HEK293T (cell line): ENCODE measurements at regions not wholly inside any gene's neighbourhood (a gene's known extent, or its start where the extent isn't known, plus 50 kb on each side); places are given as distances from the start of the nearest gene placed in this dataset.

Source experiments
- CTCF ChIA-PET: fragments of 350-600 bp; formaldehyde crosslinking; extraction: SDS; loops from one replicate; lab custom pipeline; 2021; ENCODE audit warnings: antibody characterized with exemption, inconsistent platforms; lab: Yijun Ruan, JAX
- POLR2A ChIA-PET: fragments of 350-600 bp; formaldehyde crosslinking; extraction: SDS; loops from one replicate; lab custom pipeline; 2020; ENCODE audit warnings: antibody characterized with exemption, inconsistent platforms; lab: Yijun Ruan, JAX
- DNase-seq: peaks from one replicate; pipeline ENCODE4 v3.0.0; 2012; ENCODE audit warnings: mixed read lengths; ENCODE audit errors: extremely low spot score
- ARNT ChIP-seq: fragments of 450-650 bp; IDR thresholded peaks from 2 replicates; pipeline ENCODE4 v1.6.1; 2017; ENCODE audit warnings: mild to moderate bottlenecking
- BHLHE40 ChIP-seq: fragments of 450-650 bp; IDR thresholded peaks from 2 replicates; pipeline ENCODE4 v1.6.1; 2016; ENCODE audit warnings: mild to moderate bottlenecking, moderate library complexity, borderline replicate concordance
- CTBP1 ChIP-seq: fragments of 450-650 bp; IDR thresholded peaks from 2 replicates; pipeline ENCODE4 v1.6.1; 2016; ENCODE audit warnings: borderline replicate concordance
- ELF4 ChIP-seq: fragments of 450-650 bp; IDR thresholded peaks from 2 replicates; pipeline ENCODE4 v1.6.1; 2017; ENCODE audit warnings: antibody characterized with exemption
- FOXA1 ChIP-seq: fragments of 450-650 bp; IDR thresholded peaks from 2 replicates; pipeline ENCODE4 v1.6.1; 2016; ENCODE audit warnings: mild to moderate bottlenecking
- FOXK2 ChIP-seq: fragments of 450-650 bp; IDR thresholded peaks from 2 replicates; pipeline ENCODE4 v1.6.1; 2016; ENCODE audit warnings: mild to moderate bottlenecking
- FOXM1 ChIP-seq: fragments of 450-650 bp; IDR thresholded peaks from 2 replicates; pipeline ENCODE4 v1.6.1; 2017; ENCODE audit warnings: mild to moderate bottlenecking, borderline replicate concordance
- HDGF ChIP-seq: fragments of 450-650 bp; IDR thresholded peaks from 2 replicates; pipeline ENCODE4 v1.6.1; 2017; ENCODE audit warnings: antibody characterized with exemption, borderline replicate concordance
- L3MBTL2 ChIP-seq: fragments of 450-650 bp; conservative IDR thresholded peaks from 2 replicates; pipeline ENCODE4 v1.6.1; 2016; ENCODE audit warnings: mild to moderate bottlenecking
- LEF1 ChIP-seq: fragments of 450-650 bp; IDR thresholded peaks from 2 replicates; pipeline ENCODE4 v1.6.1; 2017; ENCODE audit warnings: mild to moderate bottlenecking, borderline replicate concordance
- NFRKB ChIP-seq: fragments of 450-650 bp; IDR thresholded peaks from 2 replicates; pipeline ENCODE4 v1.6.1; 2016; ENCODE audit warnings: mild to moderate bottlenecking, moderate library complexity
- PKNOX1 ChIP-seq: fragments of 450-650 bp; IDR thresholded peaks from 2 replicates; pipeline ENCODE4 v1.6.1; 2016
- SP1 ChIP-seq: fragments of 450-650 bp; IDR thresholded peaks from 2 replicates; pipeline ENCODE4 v1.6.1; 2017
- SUZ12 ChIP-seq: fragments of 450-650 bp; IDR thresholded peaks from 2 replicates; pipeline ENCODE4 v1.6.1; 2016; ENCODE audit warnings: mild to moderate bottlenecking
- TARDBP ChIP-seq: fragments of 450-650 bp; IDR thresholded peaks from 2 replicates; pipeline ENCODE4 v1.6.1; 2016
- ZNF384 ChIP-seq: fragments of 450-650 bp; IDR thresholded peaks from 2 replicates; pipeline ENCODE4 v1.6.1; 2016

GRCh38 chr4:96652158-96652557 is 812.3 kb downstream of the PDHA2 start:
- DNase-seq = no peak
- CTCF ChIA-PET = no interaction called here
- POLR2A ChIA-PET = no interaction called here
- TF ChIP-seq TARDBP = no peak
- no peak for TF ChIP-seq ARNT
- no peak for TF ChIP-seq ZNF384
- TF ChIP-seq FOXA1 = no peak
- TF ChIP-seq BHLHE40 = no peak
- no peak for TF ChIP-seq HDGF
- no peak for TF ChIP-seq NFRKB
- no peak for TF ChIP-seq FOXM1
- TF ChIP-seq CTBP1 = no peak
- TF ChIP-seq LEF1 = no peak
- TF ChIP-seq SP1 = no peak
- TF ChIP-seq ELF4 = no peak
- TF ChIP-seq PKNOX1 = no peak
- no peak for TF ChIP-seq L3MBTL2

DNA sequence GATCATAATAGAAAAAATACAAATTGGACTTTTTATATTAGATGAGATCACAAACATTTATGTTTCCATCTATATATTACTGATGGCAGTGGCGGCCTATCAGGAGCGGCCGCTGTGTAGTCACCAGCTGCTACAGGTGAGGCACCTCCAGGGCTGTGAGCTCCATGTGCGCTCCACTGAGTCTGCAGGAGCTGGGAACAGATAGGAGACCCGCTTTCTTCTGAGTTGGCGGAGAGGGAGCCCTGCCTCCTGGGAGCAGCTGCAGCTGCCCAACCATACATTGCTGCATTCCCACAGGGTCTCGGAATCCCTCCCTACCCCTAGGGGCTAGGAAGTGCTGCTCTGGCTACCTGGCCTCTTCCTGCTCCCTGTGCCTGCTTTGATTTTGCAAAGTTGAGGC is 812.9 kb downstream of the PDHA2 start:
- ChIA-PET CTCF (no interaction called here), POLR2A (no interaction called here)
- TF ChIP-seq L3MBTL2 (no peak), SP1 (no peak), SUZ12 (no peak), ELF4 (no peak), ZNF384 (no peak), PKNOX1 (no peak), FOXM1 (no peak)
- no peak for DNase-seq

DNA sequence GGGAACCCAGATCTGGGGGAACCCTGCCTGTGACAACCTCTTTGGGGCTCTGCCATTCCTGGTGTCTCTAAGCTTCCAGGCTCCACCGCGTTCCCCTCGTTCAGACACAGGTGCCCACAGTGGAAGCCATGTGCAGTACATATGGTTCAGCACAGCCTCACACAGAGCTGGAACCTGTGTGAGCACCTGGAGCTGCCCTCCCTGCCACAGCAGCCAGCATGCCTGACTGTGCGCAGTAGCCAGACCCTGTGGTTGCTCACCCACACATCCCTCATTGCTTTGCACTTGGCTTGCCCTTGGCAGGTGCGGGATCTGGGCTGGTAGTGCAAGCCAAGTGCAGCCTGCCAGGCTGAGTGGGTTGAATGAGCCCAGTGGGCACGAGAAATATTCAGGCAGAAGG is 814.2 kb downstream of the PDHA2 start:
- TF ChIP-seq HDGF (no peak), SP1 (no peak), FOXM1 (no peak), ARNT (no peak), SUZ12 (no peak), FOXK2 (no peak), L3MBTL2 (no peak), ELF4 (no peak), BHLHE40 (no peak), LEF1 (no peak), CTBP1 (no peak), NFRKB (no peak), ZNF384 (no peak), PKNOX1 (no peak), FOXA1 (no peak)
- POLR2A ChIA-PET = no interaction called here
- DNase-seq = no peak
- CTCF ChIA-PET = no interaction called here

DNA sequence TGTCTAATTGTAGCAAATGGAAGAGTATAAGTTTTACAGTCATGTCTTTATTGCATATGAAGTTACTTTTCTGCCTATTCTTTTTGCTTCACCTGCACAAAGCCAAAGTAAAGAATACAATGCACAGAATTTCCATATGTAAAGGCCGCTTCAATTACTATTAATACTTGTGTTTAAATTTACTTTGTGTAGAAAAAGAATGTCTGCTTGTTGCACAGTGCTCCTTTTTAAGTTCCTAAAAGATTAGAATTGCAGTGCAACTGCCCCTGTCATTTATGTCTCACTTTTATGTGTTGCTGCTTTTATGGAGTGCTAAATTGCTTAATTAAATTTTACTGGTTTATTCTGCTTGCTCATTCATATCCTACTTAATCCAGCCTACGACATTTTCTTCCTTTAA is 830.5 kb downstream of the PDHA2 start:
- TF ChIP-seq FOXM1 (no peak), SUZ12 (no peak), L3MBTL2 (no peak), FOXA1 (no peak), ZNF384 (no peak), TARDBP (no peak), CTBP1 (no peak), ARNT (no peak), NFRKB (no peak)
- CTCF ChIA-PET = no interaction called here
- no peak for DNase-seq
- POLR2A ChIA-PET = no interaction called here

DNA sequence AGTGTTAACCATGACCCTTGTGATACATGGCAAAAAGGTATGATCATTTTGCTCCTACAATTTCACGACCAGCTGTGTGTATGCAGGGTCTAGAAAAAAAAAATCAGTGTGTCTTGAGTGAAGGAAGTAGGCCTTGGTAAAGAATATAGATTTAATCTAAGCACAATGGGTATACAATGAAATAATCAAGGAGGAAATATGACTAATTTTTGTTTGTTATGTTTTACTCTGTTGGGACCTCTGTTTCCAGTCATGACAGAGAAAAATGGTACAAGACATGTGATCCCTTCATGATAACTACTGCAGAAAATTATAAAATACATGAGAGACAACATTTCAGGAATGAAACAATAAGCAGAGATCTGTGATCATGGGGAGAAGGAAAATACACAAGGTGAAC is 835.5 kb downstream of the PDHA2 start:
- no peak for DNase-seq
- TF ChIP-seq FOXM1 (no peak), FOXK2 (no peak), NFRKB (no peak), LEF1 (no peak), ZNF384 (no peak), TARDBP (no peak), CTBP1 (no peak), ARNT (no peak), HDGF (no peak), SUZ12 (no peak), BHLHE40 (no peak), SP1 (no peak), FOXA1 (no peak), L3MBTL2 (no peak), ELF4 (no peak), PKNOX1 (no peak)

DNA sequence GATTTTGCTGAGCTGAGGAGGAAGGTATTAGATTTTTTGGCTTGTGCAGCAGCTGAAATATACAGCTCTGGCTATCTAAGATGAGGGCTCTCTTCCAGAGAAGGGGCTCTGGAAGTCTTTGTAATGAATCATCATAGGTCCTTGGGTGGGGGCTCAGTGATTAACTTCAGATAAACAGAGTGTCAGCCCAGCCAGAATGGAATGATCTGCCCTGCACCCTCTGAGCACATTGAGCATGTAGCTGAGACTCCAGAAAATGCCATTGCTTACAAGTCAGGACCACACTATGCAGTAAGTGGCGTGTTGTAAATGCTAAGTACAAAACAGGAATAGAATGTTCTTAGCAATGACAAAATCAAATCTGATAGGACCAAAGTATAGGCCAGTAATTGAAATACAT is 836.0 kb downstream of the PDHA2 start:
- TF ChIP-seq NFRKB (no peak), FOXM1 (no peak), SP1 (no peak), L3MBTL2 (no peak), BHLHE40 (no peak), FOXK2 (no peak), SUZ12 (no peak), PKNOX1 (no peak), ZNF384 (no peak), CTBP1 (no peak), TARDBP (no peak), ELF4 (no peak)
- CTCF ChIA-PET = no interaction called here
- no peak for DNase-seq
- POLR2A ChIA-PET = no interaction called here

More for the DNA sequence above, 835.5 kb downstream of the PDHA2 start:
- CTCF ChIA-PET = no interaction called here
- POLR2A ChIA-PET = no interaction called here
